D721Med (cell line): ENCODE measurements at regions not wholly inside any gene's neighbourhood (a gene's known extent, or its start where the extent isn't known, plus 50 kb on each side); places are given as distances from the start of the nearest gene placed in this dataset.

Experiments
- DNase-seq: peaks from one replicate; pipeline ENCODE4 v3.0.0; 2011; ENCODE audit warnings: low spot score; ENCODE audit not compliant: insufficient read length
- FAIRE-seq: peaks from 2 replicates; lab custom pipeline; 2011; peaks lifted over from hg19 to GRCh38; lab: Jason Lieb, UNC
- CTCF ChIP-seq: IDR thresholded peaks from 2 replicates; pipeline ENCODE4 v1.5.1; 2012; ENCODE audit warnings: mild to moderate bottlenecking, control low read depth; ENCODE audit not compliant: insufficient read depth; ENCODE audit errors: missing control alignments

- TF ChIP-seq CTCF = no peak
- no peak for FAIRE-seq
- DNase-seq = no peak
Observed at GRCh38 chr19:28307963-28308362, 905.0 kb downstream of the UQCRFS1 start.

- DNase-seq (no peak), FAIRE-seq (no peak)
Observed at GRCh38 chr19:28307487-28307886, 905.5 kb downstream of the UQCRFS1 start.

DNA sequence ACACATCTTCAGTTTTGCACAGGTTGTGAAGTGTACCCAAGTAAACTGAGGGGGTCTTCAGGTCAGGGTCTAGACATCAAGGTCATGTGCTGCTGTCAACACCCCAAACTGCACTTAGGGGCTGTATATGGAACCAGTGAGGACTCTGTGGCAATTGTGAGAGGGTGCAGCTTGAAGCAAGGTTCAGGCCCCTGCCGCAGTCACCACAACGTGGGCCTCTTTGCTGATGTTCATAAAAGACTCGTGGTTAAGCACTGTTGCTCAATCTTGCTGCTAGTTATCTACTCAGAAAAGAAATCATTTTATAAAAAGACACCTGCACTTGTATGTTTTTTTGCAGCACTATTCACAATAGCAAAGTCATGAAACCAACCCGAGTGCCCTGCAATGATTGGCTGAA, 907.4 kb downstream of the UQCRFS1 start:
- FAIRE-seq (no peak), DNase-seq (no peak)
- TF ChIP-seq CTCF = no peak

More at GRCh38 chr19:28307487-28307886, 905.5 kb downstream of the UQCRFS1 start:
- no peak for TF ChIP-seq CTCF

GRCh38 chr19:28303502-28303901, 909.4 kb downstream of the UQCRFS1 start:
- FAIRE-seq = no peak
- no peak for DNase-seq
- no peak for TF ChIP-seq CTCF

GRCh38 chr19:28301961-28302360, 911.0 kb downstream of the UQCRFS1 start:
- DNase-seq (no peak), FAIRE-seq (no peak)
- no peak for TF ChIP-seq CTCF

- DNase-seq (no peak), FAIRE-seq (no peak)
- no peak for TF ChIP-seq CTCF
Observed at GRCh38 chr19:28301463-28301862, 911.5 kb downstream of the UQCRFS1 start.

DNA sequence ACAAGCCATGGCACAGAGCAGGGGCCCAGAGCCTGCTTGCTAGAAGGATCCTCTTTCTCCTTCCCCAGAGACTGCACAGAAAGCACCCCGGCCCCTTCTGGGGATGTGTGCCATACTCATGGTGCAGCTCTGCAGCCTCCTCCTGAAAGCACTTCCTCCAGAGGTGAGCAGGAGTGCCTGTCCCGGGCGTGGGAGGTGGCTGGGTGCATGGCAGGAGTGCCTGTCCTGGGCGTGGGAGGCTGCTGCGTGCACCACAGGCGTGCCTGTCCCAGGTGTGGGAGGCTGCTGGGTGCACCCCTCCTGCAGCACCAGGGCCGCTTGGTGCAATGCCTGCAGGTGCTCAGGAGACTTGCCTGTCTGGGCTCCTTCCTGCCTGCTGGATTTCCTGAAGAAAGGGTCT, 913.3 kb downstream of the UQCRFS1 start:
- no peak for TF ChIP-seq CTCF
- DNase-seq (no peak), FAIRE-seq (no peak)
